Islet of Langerhans (tissue), 1 donor: ENCODE measurements at regions not wholly inside any gene's neighbourhood (a gene's known extent, or its start where the extent isn't known, plus 50 kb on each side); places are given as distances from the start of the nearest gene placed in this dataset.

ENCODE experiments used
- FAIRE-seq: peaks from one replicate; lab custom pipeline; 2011; peaks lifted over from hg19 to GRCh38; lab: Jason Lieb, UNC

- FAIRE-seq = peak; percentile 53
These were observed 618.9 kb downstream of the BCKDHB start for GRCh38 chr6:80725156-80725930.

- FAIRE-seq = no peak
These were observed 614.4 kb downstream of the BCKDHB start for GRCh38 chr6:80720824-80721223.

- no peak for FAIRE-seq
These were observed 608.0 kb downstream of the BCKDHB start for GRCh38 chr6:80714513-80714912.

- FAIRE-seq = no peak
These were observed 592.0 kb downstream of the BCKDHB start for GRCh38 chr6:80698459-80698858.

- peak; percentile 82 for FAIRE-seq
These were observed 589.8 kb downstream of the BCKDHB start for GRCh38 chr6:80696268-80696667.

GRCh38 chr6:80690551-80691131, 584.2 kb downstream of the BCKDHB start:
- FAIRE-seq = peak; percentile 98

GRCh38 chr6:80689716-80690395, 583.4 kb downstream of the BCKDHB start:
- peak; percentile 56 for FAIRE-seq

GRCh38 chr6:80679992-80680391, 573.5 kb downstream of the BCKDHB start:
- FAIRE-seq = peak; percentile 93

- no peak for FAIRE-seq
These were observed 569.9 kb downstream of the BCKDHB start for GRCh38 chr6:80676386-80676785.

- peak; percentile 27 for FAIRE-seq
These were observed 568.2 kb downstream of the BCKDHB start for GRCh38 chr6:80674669-80675068.

- FAIRE-seq = peak; percentile 60
These were observed 566.9 kb downstream of the BCKDHB start for GRCh38 chr6:80673367-80673766.

GRCh38 chr6:80667006-80667405, 560.5 kb downstream of the BCKDHB start:
- FAIRE-seq = no peak

GRCh38 chr6:80658926-80659325, 552.5 kb downstream of the BCKDHB start:
- no peak for FAIRE-seq

GRCh38 chr6:80647156-80647555, 540.7 kb downstream of the BCKDHB start:
- no peak for FAIRE-seq

- no peak for FAIRE-seq
These were observed 537.4 kb downstream of the BCKDHB start for GRCh38 chr6:80643881-80644280.

GRCh38 chr6:80642452-80642851, 536.0 kb downstream of the BCKDHB start:
- FAIRE-seq = no peak

- no peak for FAIRE-seq
These were observed 535.1 kb downstream of the BCKDHB start for GRCh38 chr6:80641591-80641990.

GRCh38 chr6:80640176-80640575, 533.7 kb downstream of the BCKDHB start:
- no peak for FAIRE-seq

GRCh38 chr6:80639181-80639629, 532.7 kb downstream of the BCKDHB start:
- FAIRE-seq = no peak

GRCh38 chr6:80638213-80639055, 532.0 kb downstream of the BCKDHB start:
- peak; percentile 100 for FAIRE-seq

GRCh38 chr6:80637312-80637711, 530.8 kb downstream of the BCKDHB start:
- FAIRE-seq = peak; percentile 84

GRCh38 chr6:80636689-80637088, 530.2 kb downstream of the BCKDHB start:
- FAIRE-seq = no peak
